ENCODE measurements at regions not wholly inside any gene's neighbourhood (a gene's known extent, or its start where the extent isn't known, plus 50 kb on each side); places are given as distances from the start of the nearest gene placed in this dataset.

DNA sequence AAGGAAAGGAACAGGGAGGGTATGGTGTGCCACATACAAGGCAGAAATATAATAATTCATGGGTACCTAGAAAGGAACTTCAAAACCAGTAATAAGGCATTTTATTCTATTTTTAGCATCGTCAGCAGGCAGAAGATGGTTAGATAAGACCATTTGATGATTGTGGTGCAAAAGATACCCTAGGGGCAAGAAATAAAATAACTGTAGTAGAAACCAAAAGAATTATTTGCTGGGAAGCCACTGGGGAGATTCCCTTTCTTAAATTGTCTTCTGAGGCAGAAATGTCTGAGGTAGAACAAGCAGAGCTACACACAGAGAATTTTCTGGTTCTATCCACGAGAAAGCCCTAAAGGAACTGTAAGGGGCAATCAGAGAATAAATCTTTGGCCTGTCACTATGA is 64.3 kb upstream of the PCGF5 start:
- ChIA-PET POLR2A (ENCODE audit: unreplicated experiment) (no interaction called here), CTCF (no interaction called here)
- H3K9me2 ChIP-seq (ENCODE audit: insufficient read depth) = no peaks in the 10 kb centered on the region
- no peaks in the 10 kb centered on the region for H3K36me3 ChIP-seq (ENCODE audit: low read depth)
- no peak for DNase-seq
- no peaks in the 10 kb centered on the region for H3K79me2 ChIP-seq (ENCODE audit: low read depth)
- no peaks in the 10 kb centered on the region for H4K20me1 ChIP-seq (ENCODE audit: insufficient read depth)
- H3K4me2 ChIP-seq = no peak overlapping the region
- BruUV-seq (replicated peaks) = no TSS peak
- no peak overlapping the region for H3K4me3 ChIP-seq
- no peaks in the 10 kb centered on the region for H3F3A ChIP-seq (ENCODE audit: insufficient read depth, low read depth)
- no peak overlapping the region for H3K27ac ChIP-seq
- intact Hi-C loops (cut with micrococcal nuclease; ENCODE audit: unreplicated experiment) = no loop called here
- TF ChIP-seq EZH2 (IDR thresholded peaks at IDR 0.05; ENCODE audit: low read depth) = no peak
- TF ChIP-seq, protein P1, sequence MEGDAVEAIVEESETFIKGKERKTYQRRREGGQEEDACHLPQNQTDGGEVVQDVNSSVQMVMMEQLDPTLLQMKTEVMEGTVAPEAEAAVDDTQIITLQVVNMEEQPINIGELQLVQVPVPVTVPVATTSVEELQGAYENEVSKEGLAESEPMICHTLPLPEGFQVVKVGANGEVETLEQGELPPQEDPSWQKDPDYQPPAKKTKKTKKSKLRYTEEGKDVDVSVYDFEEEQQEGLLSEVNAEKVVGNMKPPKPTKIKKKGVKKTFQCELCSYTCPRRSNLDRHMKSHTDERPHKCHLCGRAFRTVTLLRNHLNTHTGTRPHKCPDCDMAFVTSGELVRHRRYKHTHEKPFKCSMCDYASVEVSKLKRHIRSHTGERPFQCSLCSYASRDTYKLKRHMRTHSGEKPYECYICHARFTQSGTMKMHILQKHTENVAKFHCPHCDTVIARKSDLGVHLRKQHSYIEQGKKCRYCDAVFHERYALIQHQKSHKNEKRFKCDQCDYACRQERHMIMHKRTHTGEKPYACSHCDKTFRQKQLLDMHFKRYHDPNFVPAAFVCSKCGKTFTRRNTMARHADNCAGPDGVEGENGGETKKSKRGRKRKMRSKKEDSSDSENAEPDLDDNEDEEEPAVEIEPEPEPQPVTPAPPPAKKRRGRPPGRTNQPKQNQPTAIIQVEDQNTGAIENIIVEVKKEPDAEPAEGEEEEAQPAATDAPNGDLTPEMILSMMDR (conservative IDR thresholded peaks at IDR 0.05) = no peak
- no peaks in the 10 kb centered on the region for H3K9me3 ChIP-seq (ENCODE audit: insufficient read depth, low read depth)
- H3K27me3 ChIP-seq (ENCODE audit: insufficient read depth, low read depth) = no peaks in the 10 kb centered on the region
- H3K4me1 ChIP-seq (replicated peaks; ENCODE audit: insufficient read depth) = no peaks in the 10 kb centered on the region
- no peak overlapping the region for H2AFZ ChIP-seq

DNA sequence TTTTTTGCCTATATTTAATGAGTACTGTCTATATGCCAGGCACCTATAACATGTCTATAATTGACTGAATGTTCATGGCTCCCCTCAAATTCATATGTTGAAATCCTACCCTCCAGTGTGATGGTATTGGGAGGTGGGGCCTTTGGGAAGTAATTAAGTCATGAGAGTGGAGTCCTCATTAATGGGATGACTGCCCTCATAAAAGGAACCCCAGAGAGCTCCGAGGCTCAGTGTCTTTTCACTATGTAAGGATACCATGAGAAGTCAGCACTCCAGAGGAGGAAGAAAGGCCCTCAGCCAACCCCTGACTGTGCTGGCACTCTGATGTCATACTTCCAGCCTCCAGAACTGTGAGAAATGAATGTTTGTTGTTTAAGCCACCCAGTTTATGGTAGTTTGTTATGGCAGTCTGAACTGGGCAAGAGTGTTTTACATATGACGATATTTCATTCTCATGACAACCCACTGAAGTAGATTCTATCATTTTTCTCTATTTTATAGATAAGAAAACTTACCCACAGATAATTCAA is 61.1 kb upstream of the PCGF5 start:
- ChIA-PET CTCF (no interaction called here), POLR2A (ENCODE audit: unreplicated experiment) (no interaction called here)
- intact Hi-C loops (cut with micrococcal nuclease; ENCODE audit: unreplicated experiment) = no loop called here
- H3K9me2 ChIP-seq (ENCODE audit: insufficient read depth) = no peaks in the 10 kb centered on the region
- H3K4me3 ChIP-seq = no peak overlapping the region
- TF ChIP-seq, protein P1 (conservative IDR thresholded peaks at IDR 0.05) = no peak
- TF ChIP-seq EZH2 (IDR thresholded peaks at IDR 0.05; ENCODE audit: low read depth) = no peak
- no peaks in the 10 kb centered on the region for H3K9me3 ChIP-seq (ENCODE audit: insufficient read depth, low read depth)
- no peak overlapping the region for H3K27ac ChIP-seq
- no peak overlapping the region for H2AFZ ChIP-seq
- peaks cover 4% of the 10 kb centered on the region; the same call in 1 of the 2 replicates for H3F3A ChIP-seq (ENCODE audit: insufficient read depth, low read depth)
- no peak overlapping the region for H3K4me2 ChIP-seq
- H4K20me1 ChIP-seq (ENCODE audit: insufficient read depth) = no peaks in the 10 kb centered on the region
- no peaks in the 10 kb centered on the region for H3K27me3 ChIP-seq (ENCODE audit: insufficient read depth, low read depth)
- H3K79me2 ChIP-seq (ENCODE audit: low read depth) = 0 out of 2 replicates have a peak, but pooled peaks cover 3% of the 10 kb centered on the region
- BruUV-seq (replicated peaks) = no TSS peak
- DNase-seq = no peak
- H3K36me3 ChIP-seq (ENCODE audit: low read depth) = no peaks in the 10 kb centered on the region
- 0 out of 2 replicates have a peak, but pooled peaks cover 7% of the 10 kb centered on the region for H3K4me1 ChIP-seq (replicated peaks; ENCODE audit: insufficient read depth)

DNA sequence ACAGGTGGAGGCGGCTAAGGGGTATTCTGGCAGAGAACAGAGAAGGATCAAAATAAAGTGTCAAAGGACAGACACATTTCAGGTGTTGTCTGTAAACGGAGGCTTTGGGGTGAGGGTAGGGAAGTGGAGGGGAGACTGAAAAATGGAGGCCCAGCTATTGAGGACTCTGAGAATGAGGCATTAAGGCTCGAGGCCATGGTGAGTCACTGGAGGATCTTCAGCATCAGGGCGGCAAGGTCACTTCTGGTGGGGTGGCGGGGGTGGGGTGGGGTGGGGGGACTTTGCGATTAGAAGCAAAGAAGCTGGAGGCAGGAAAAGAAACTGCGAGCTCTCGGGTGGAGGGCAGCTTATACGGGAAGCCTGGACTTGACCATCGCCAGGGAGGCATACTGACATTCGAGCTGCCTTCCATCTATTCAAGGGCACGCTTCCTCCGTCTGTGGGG is 58.4 kb upstream of the PCGF5 start:
- H3K4me2 ChIP-seq = peak overlapping the region; percentile 79
- TF ChIP-seq, protein P1 (conservative IDR thresholded peaks at IDR 0.05) = no peak
- TF ChIP-seq EZH2 (IDR thresholded peaks at IDR 0.05; ENCODE audit: low read depth) = no peak
- peaks cover 10% of the 10 kb centered on the region; the same call in 1 of the 2 replicates for H3F3A ChIP-seq (ENCODE audit: insufficient read depth, low read depth)
- H3K9me2 ChIP-seq (ENCODE audit: insufficient read depth) = no peaks in the 10 kb centered on the region
- peak in 1 of 2 experiments; percentile 13 for DNase-seq
- CTCF ChIA-PET = no interaction called here
- H3K27me3 ChIP-seq (ENCODE audit: insufficient read depth, low read depth) = no peaks in the 10 kb centered on the region
- peak overlapping the region; percentile 81 for H2AFZ ChIP-seq
- intact Hi-C loops (cut with micrococcal nuclease; ENCODE audit: unreplicated experiment) = no loop called here
- peaks cover 20% of the 10 kb centered on the region; the same call in 1 of the 2 replicates for H3K79me2 ChIP-seq (ENCODE audit: low read depth)
- no peak overlapping the region for H3K27ac ChIP-seq
- BruUV-seq (replicated peaks) = no TSS peak
- H3K36me3 ChIP-seq (ENCODE audit: low read depth) = no peaks in the 10 kb centered on the region
- no peaks in the 10 kb centered on the region for H3K9me3 ChIP-seq (ENCODE audit: insufficient read depth, low read depth)
- H4K20me1 ChIP-seq (ENCODE audit: insufficient read depth) = no peaks in the 10 kb centered on the region; the same call in 1 of the 2 replicates
- peak overlapping the region; percentile 69 for H3K4me3 ChIP-seq
- H3K4me1 ChIP-seq (replicated peaks; ENCODE audit: insufficient read depth) = 0 out of 2 replicates have a peak, but pooled peaks cover 11% of the 10 kb centered on the region
- POLR2A ChIA-PET (ENCODE audit: unreplicated experiment) = no interaction called here

Data from PC-9 (cell line).